Muscle of arm (tissue), 1 donor: ENCODE measurements at regions not wholly inside any gene's neighbourhood (a gene's known extent, or its start where the extent isn't known, plus 50 kb on each side); places are given as distances from the start of the nearest gene placed in this dataset.
"Not testable (repeated sequence)": the region's sequence is repeated elsewhere in the genome, so short reads cannot be mapped to it uniquely, and the experiment has no call there.

Source experiments
- DNase-seq: peaks from one replicate; pipeline ENCODE4 v3.0.0-alpha.2; 2013

DNA sequence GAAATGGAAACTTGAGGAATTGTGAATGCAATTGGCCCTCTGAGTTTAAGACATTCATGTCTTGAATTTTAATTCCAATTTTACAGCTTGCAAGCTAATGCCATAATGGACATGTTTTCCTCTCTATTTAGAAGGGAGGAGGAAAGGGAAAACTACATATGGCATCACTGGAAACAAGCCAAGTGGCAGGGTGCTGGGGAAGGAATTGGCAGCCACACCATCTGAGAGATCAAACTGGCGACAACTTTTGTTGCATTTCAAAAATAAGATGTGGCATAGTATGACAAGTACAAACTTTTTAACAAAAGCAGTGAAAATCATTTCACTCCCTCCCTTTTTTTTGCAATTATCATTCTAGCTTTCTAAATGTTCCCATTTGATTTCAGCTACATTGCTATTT, 615.6 kb downstream of the CENPC start:
- no peak for DNase-seq

DNA sequence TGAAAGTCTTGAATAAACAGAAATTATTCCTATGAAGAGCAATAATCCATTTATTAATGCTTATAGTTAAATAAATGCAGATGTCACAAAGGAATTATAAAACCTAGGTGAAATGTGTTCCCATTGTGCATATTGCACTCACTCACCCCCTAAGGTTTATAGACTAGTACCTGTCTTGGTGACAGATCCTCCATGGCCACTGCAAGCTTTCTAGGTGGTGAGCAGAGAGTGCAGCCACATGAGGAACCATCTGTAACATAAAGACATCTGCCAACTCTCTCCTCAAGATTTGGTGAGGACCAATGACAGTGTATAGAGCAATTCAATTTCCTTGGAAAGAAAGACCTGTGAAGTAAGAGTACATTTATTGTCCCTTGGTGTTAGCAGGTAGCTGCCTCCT, 616.4 kb downstream of the CENPC start:
- DNase-seq, result not testable (repeated sequence)

- no peak for DNase-seq
Observed at GRCh38 chr4:66927937-66928336, 617.4 kb downstream of the CENPC start.

GRCh38 chr4:66926687-66927086, 618.6 kb downstream of the CENPC start:
- DNase-seq, result no peak

- no peak for DNase-seq
Observed at GRCh38 chr4:66923081-66923865, 622.0 kb downstream of the CENPC start.

GRCh38 chr4:66921433-66921832, 623.9 kb downstream of the CENPC start:
- DNase-seq, result no peak

- DNase-seq, result no peak
Observed at GRCh38 chr4:66920514-66920913, 624.8 kb downstream of the CENPC start.

DNA sequence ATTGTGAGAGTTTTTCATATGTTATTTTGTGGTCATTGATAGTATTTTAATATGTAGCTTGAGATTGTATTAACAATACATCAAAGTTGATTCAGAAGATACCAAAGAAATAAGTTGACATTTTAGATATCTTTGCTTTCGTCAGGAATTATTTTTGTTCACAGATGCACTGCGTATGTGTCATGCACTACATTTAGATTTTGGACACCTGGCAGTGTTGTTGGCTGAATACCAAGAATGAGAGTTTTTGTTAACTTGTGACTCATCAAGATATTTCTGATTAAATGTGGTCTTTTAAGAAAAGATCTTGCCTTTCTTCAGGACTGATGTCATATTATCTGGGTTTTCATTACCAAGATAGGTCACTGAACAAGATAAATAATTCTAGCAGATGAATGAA, 633.4 kb downstream of the CENPC start:
- DNase-seq, result no peak

GRCh38 chr4:66906314-66906713, 639.0 kb downstream of the CENPC start:
- no peak for DNase-seq

DNA sequence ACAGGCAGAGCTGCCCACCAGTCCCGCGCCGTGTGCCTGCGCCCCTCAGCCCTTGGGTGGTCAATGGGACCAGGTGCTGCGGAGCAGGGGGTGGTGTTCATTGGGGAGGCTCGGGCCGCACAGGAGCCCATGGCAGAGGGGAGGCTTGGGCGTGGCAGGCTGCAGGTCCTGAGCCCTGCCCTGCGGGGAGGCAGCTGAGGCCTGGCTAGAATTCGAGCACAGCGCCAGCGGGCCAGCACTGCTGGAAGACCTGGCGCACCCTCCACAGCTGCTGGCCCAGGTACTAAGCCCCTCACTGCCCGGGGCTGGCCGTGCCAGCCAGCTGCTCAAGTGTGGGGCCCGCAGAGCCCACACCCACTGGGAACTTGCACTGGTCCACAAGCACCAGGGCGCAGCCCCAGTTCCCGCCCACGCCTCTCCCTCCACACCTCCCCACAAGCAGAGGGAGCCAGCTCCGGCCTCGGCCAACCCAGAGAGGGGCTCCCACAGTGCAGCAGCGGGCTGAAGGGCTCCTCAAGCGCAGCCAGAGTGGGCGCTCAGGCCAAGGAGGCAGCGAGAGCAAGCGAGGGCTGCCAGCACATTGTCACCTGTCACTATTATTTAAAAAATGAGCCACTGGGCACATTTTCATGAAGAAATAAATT, 645.8 kb downstream of the CENPC start:
- DNase-seq, result no peak

DNA sequence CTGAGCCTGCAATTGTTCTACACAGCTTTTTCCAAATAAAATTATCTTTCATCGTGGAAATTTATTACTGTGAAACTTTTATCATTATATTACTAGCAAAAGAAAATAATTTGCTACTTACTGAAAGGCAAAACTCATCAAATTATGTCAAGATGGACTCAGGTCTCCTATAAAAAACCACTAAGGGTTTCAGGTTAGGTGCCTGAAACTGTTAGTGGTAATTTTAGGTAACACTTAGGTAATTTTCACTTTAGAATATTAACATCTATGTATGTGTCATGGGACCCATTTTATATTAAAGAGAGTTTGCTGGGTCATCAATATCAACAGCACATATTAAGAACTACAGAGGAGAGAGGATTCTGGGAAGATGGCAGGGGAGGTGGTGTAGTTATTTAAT, 651.5 kb downstream of the CENPC start:
- no peak for DNase-seq

GRCh38 chr4:66887061-66887460, 658.2 kb downstream of the CENPC start:
- DNase-seq, result no peak

DNA sequence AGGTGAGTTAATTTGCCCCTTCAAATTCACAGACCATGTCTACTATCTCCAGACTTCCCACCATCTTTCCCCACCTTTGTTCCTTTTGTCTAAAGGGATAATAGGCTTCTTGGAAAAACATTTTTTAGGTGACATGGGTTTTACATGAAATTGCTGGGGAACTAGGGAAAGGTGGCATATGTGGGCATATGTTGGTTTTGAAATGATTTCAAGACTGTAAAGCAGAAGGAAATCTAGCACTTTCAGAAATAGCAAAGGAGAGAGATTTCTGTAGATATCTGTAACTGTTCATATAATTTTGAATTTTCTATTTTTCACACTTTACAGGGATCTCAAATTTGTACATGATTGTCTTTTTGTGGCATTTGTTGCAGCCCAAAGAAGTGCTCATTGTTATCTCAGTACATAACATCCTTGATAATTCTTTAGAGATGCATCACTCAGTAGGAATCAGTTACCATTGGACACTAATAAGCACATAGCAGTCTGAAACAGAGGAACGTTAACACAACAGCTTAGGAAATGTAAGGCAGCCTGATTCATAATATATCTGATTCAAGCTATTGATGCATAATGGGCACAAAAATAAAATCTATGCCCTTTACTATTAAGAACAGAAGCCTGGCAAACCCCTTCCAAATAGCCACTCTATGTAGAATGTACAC, 659.7 kb downstream of the CENPC start:
- DNase-seq, result no peak

- DNase-seq, result no peak
Observed at GRCh38 chr4:66876946-66877345, 668.4 kb downstream of the CENPC start.

GRCh38 chr4:66872661-66873060, 672.6 kb downstream of the CENPC start:
- DNase-seq, result no peak

GRCh38 chr4:66863481-66863880, 681.8 kb downstream of the CENPC start:
- no peak for DNase-seq

GRCh38 chr4:66855956-66856355, 689.3 kb downstream of the CENPC start:
- no peak for DNase-seq

DNA sequence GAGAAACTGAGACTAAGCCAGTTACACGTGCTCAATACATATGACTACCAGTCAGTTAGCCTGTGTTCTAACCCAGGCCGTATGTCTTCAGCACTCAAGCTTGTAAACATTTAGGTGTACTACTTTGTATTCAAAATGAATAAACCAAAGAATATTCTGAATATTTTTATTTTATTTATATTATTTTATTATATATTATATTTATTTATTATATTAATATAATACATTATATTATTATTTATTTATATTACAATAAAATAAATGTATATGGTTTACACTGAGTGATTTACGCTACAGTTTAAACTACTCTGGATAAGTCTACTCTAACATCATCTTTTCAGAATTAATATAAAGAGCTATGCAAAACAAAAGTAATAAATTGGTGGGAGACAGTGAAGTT, 691.5 kb downstream of the CENPC start:
- DNase-seq, result no peak

DNA sequence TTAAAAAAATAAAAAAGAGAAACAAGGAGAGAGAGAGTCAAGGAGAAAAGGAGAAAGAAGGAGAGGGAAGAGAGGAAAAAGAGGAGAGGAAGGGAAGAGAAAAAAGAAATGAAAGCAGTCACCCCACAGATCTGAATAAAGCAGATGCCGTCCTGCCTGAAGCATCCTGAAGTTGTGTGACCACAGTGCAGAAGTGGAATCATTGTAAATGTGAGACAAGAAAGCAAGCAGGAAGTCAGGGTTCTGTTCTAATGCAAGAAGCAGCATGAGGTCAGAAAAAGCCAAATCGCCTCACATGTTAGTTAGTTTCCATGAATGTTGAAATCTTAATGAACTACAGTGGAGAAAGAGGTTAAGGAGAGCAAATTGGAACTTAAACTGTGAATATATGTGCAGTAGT, 692.5 kb downstream of the CENPC start:
- no peak for DNase-seq

DNA sequence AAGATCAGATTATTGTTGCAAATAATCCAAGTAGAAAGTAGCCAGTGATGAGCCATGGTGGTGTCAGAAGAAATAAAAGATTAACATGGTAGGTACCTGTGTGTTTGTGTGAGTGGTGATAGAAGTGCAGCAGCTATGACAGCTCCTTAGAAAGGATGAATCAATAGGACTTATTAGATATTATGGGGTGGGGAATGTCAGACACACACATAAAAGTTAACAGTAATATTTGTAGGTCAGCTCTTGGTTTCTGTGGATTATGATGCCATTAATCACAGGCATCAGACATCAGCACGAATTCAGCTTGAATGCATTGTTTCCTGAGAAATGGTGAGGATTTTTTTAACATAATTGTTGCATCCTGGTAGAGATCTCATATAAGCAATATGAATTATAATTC, 695.7 kb downstream of the CENPC start:
- no peak for DNase-seq

- DNase-seq, result no peak
Observed at GRCh38 chr4:66842724-66843088, 702.6 kb downstream of the CENPC start.

DNA sequence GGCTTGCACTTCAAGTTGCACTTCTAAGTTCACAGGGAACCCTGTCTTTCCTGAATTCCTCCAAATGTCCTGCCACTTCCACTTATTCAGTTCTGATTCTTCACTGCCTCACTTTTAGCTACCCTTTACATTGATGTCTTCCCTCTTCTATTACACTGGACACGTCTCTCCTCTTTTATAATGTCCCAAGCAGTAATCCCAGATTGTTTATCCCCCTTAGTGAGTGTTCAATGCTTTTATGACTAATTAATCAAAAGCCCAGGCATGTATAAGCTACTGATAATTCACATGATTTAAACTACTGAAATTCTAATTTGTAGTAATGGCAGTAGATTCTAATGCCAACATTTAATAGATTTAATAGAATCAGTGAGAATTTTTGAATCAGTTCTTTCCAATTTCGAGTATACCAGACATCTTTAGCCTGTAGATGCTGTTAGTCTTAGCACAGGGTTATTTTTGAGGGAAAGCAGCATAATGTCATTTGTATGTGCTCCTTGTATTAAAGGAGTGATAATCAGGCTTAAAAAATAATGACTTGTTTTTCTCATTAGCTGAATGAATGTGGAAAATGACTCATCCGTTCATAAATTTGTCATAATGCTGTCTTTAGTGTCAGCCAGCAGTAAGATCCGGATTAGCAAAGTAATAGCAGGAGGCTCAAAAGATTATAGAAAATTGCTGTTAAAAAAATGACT, 703.1 kb downstream of the CENPC start:
- no peak for DNase-seq

DNA sequence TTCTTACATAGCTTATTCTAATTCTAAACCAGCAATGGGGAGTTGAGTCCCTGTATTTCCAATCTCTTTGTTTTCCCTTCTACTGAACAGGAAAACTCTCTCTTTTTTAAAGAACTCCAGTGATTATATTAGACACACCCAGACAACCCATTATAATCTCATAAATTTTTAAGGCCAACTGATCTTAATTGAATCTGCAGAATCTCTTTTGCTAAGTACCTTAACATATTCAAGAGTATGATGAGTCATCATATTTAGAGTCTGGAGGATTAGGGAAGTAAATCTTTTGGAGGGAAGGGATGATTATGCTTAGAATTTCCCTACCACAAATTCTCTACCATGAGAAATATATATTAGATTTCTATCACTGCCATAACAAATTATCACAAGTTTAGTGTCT, 705.1 kb downstream of the CENPC start:
- DNase-seq, result no peak
